ENCODE measurements at regions not wholly inside any gene's neighbourhood (a gene's known extent, or its start where the extent isn't known, plus 50 kb on each side); places are given as distances from the start of the nearest gene placed in this dataset.
A peak's percentile ranks its signal among the peaks of the same experiment; 100 is the strongest.

GRCh38 chr5:98997000-98997399 is 68.2 kb upstream of the CHD1 start:
- no peaks in the 10 kb centered on the region for H3K9me3 ChIP-seq (ENCODE audit: insufficient read depth, low read depth, low read length)
- H2BK120ac ChIP-seq (ENCODE audit: insufficient read depth, low read length, poor library complexity) = no peak overlapping the region
- H3K4me3 ChIP-seq (ENCODE audit: low read depth, low read length) = no peak overlapping the region
- no peak overlapping the region for H2BK12ac ChIP-seq (ENCODE audit: low read length)
- H3K27me3 ChIP-seq (ENCODE audit: insufficient read depth, low read length) = no peaks in the 10 kb centered on the region
- no peak overlapping the region for H4K91ac ChIP-seq (ENCODE audit: low read depth, low read length)
- H3K18ac ChIP-seq (ENCODE audit: low read length) = no peak overlapping the region
- no peak overlapping the region for H2BK5ac ChIP-seq (ENCODE audit: low read depth, low read length, poor library complexity)
- H2AK5ac ChIP-seq (ENCODE audit: low read length) = no peak overlapping the region
- H3K79me1 ChIP-seq (ENCODE audit: low read length) = peaks cover 2% of the 10 kb centered on the region
- no peaks in the 10 kb centered on the region for H3K79me2 ChIP-seq (ENCODE audit: control insufficient read depth, insufficient read depth, low read length, poor library complexity)
- no peaks in the 10 kb centered on the region for H3K36me3 ChIP-seq (ENCODE audit: control insufficient read depth in 1 of 2, insufficient read depth in 2 of 2, low read length in 2 of 2)
- peaks cover 0 to 4% of the 10 kb centered on the region in 2 experiments for H3K4me1 ChIP-seq (ENCODE audit: control insufficient read depth in 1 of 2, insufficient read depth in 2 of 2, low read length in 2 of 2)
- no peak overlapping the region for H3K14ac ChIP-seq (ENCODE audit: low read length)
- no peak overlapping the region for H4K12ac ChIP-seq (ENCODE audit: low read depth, low read length)
- no CpG with 5 or more reads among the region's 5 CpGs for WGBS (ENCODE audit: extremely low coverage, insufficient coverage, insufficient read length)
- no peak overlapping the region for H3K4ac ChIP-seq (ENCODE audit: low read depth, low read length)
- peak; percentile 43 to 69 for DNase-seq
- H3K9ac ChIP-seq (ENCODE audit: low read length) = no peak overlapping the region
- no peak overlapping the region for H2AFZ ChIP-seq (ENCODE audit: insufficient read depth, low read length, poor library complexity)
- H3K27ac ChIP-seq (ENCODE audit: low read depth, low read length) = no peak overlapping the region
- H3K4me2 ChIP-seq (ENCODE audit: low read length) = no peak overlapping the region
- no peak overlapping the region for H3K23ac ChIP-seq (ENCODE audit: low read length)
- no peak overlapping the region for H4K8ac ChIP-seq (ENCODE audit: low read depth, low read length)

- no peaks in the 10 kb centered on the region for H3K79me1 ChIP-seq (ENCODE audit: low read length)
- no peak overlapping the region for H4K8ac ChIP-seq (ENCODE audit: low read depth, low read length)
- peaks cover 0 to 4% of the 10 kb centered on the region in 2 experiments for H3K4me1 ChIP-seq (ENCODE audit: control insufficient read depth in 1 of 2, insufficient read depth in 2 of 2, low read length in 2 of 2)
- H3K4me2 ChIP-seq (ENCODE audit: low read length) = no peak overlapping the region
- H4K12ac ChIP-seq (ENCODE audit: low read depth, low read length) = no peak overlapping the region
- no peak for DNase-seq
- H3K27ac ChIP-seq (ENCODE audit: low read depth, low read length) = no peak overlapping the region
- no peak overlapping the region for H3K14ac ChIP-seq (ENCODE audit: low read length)
- H3K18ac ChIP-seq (ENCODE audit: low read length) = no peak overlapping the region
- no peak overlapping the region for H3K4me3 ChIP-seq (ENCODE audit: low read depth, low read length)
- no CpG with 5 or more reads among the region's 4 CpGs for whole genome bisulfite sequencing (ENCODE audit: extremely low coverage, insufficient coverage, insufficient read length)
- no peak overlapping the region for H2AK5ac ChIP-seq (ENCODE audit: low read length)
- H2BK12ac ChIP-seq (ENCODE audit: low read length) = no peak overlapping the region
- no peak overlapping the region for H2BK120ac ChIP-seq (ENCODE audit: insufficient read depth, low read length, poor library complexity)
- H3K4ac ChIP-seq (ENCODE audit: low read depth, low read length) = no peak overlapping the region
- H3K36me3 ChIP-seq (ENCODE audit: control insufficient read depth in 1 of 2, insufficient read depth in 2 of 2, low read length in 2 of 2) = no peaks in the 10 kb centered on the region
- no peak overlapping the region for H4K91ac ChIP-seq (ENCODE audit: low read depth, low read length)
- H3K27me3 ChIP-seq (ENCODE audit: insufficient read depth, low read length) = no peaks in the 10 kb centered on the region
- H2AFZ ChIP-seq (ENCODE audit: insufficient read depth, low read length, poor library complexity) = no peak overlapping the region
- H2BK5ac ChIP-seq (ENCODE audit: low read depth, low read length, poor library complexity) = no peak overlapping the region
- H3K23ac ChIP-seq (ENCODE audit: low read length) = no peak overlapping the region
- no peaks in the 10 kb centered on the region for H3K9me3 ChIP-seq (ENCODE audit: insufficient read depth, low read depth, low read length)
- no peak overlapping the region for H3K9ac ChIP-seq (ENCODE audit: low read length)
- H3K79me2 ChIP-seq (ENCODE audit: control insufficient read depth, insufficient read depth, low read length, poor library complexity) = no peaks in the 10 kb centered on the region
Observed at GRCh38 chr5:98994611-98995010, 65.8 kb upstream of the CHD1 start.

- H3K14ac ChIP-seq (ENCODE audit: low read length) = no peak overlapping the region
- H2BK5ac ChIP-seq (ENCODE audit: low read depth, low read length, poor library complexity) = no peak overlapping the region
- WGBS (ENCODE audit: extremely low coverage, insufficient coverage, insufficient read length) = no CpG with 5 or more reads among the region's 3 CpGs
- no peaks in the 10 kb centered on the region for H3K79me1 ChIP-seq (ENCODE audit: low read length)
- no peak overlapping the region for H2BK120ac ChIP-seq (ENCODE audit: insufficient read depth, low read length, poor library complexity)
- H3K36me3 ChIP-seq (ENCODE audit: control insufficient read depth in 1 of 2, insufficient read depth in 2 of 2, low read length in 2 of 2) = no peaks in the 10 kb centered on the region
- H2AK5ac ChIP-seq (ENCODE audit: low read length) = no peak overlapping the region
- H3K79me2 ChIP-seq (ENCODE audit: control insufficient read depth, insufficient read depth, low read length, poor library complexity) = no peaks in the 10 kb centered on the region
- no peak overlapping the region for H2BK12ac ChIP-seq (ENCODE audit: low read length)
- no peak overlapping the region for H4K91ac ChIP-seq (ENCODE audit: low read depth, low read length)
- no peak overlapping the region for H4K8ac ChIP-seq (ENCODE audit: low read depth, low read length)
- H3K9me3 ChIP-seq (ENCODE audit: insufficient read depth, low read depth, low read length) = no peaks in the 10 kb centered on the region
- no peak overlapping the region for H2AFZ ChIP-seq (ENCODE audit: insufficient read depth, low read length, poor library complexity)
- no peak overlapping the region for H3K4me2 ChIP-seq (ENCODE audit: low read length)
- peak overlapping the region; percentile 14 for H3K27ac ChIP-seq (ENCODE audit: low read depth, low read length)
- no peak overlapping the region for H3K18ac ChIP-seq (ENCODE audit: low read length)
- no peak overlapping the region for H3K9ac ChIP-seq (ENCODE audit: low read length)
- H3K27me3 ChIP-seq (ENCODE audit: insufficient read depth, low read length) = no peaks in the 10 kb centered on the region
- DNase-seq = peak; percentile 18 to 70
- H3K4me3 ChIP-seq (ENCODE audit: low read depth, low read length) = no peak overlapping the region
- H3K4ac ChIP-seq (ENCODE audit: low read depth, low read length) = no peak overlapping the region
- H3K23ac ChIP-seq (ENCODE audit: low read length) = no peak overlapping the region
- no peak overlapping the region for H4K12ac ChIP-seq (ENCODE audit: low read depth, low read length)
- H3K4me1 ChIP-seq (ENCODE audit: control insufficient read depth in 1 of 2, insufficient read depth in 2 of 2, low read length in 2 of 2) = peaks cover 0 to 4% of the 10 kb centered on the region in 2 experiments
Observed at GRCh38 chr5:98993512-98993911, 64.7 kb upstream of the CHD1 start.

GRCh38 chr5:98992552-98992951 is 63.7 kb upstream of the CHD1 start:
- no peaks in the 10 kb centered on the region for H3K9me3 ChIP-seq (ENCODE audit: insufficient read depth, low read depth, low read length)
- H3K27me3 ChIP-seq (ENCODE audit: insufficient read depth, low read length) = no peaks in the 10 kb centered on the region
- DNase-seq = no peak
- no peak overlapping the region for H2BK5ac ChIP-seq (ENCODE audit: low read depth, low read length, poor library complexity)
- no peak overlapping the region for H3K4me3 ChIP-seq (ENCODE audit: low read depth, low read length)
- H3K79me1 ChIP-seq (ENCODE audit: low read length) = no peaks in the 10 kb centered on the region
- no peak overlapping the region for H2AFZ ChIP-seq (ENCODE audit: insufficient read depth, low read length, poor library complexity)
- H3K4ac ChIP-seq (ENCODE audit: low read depth, low read length) = no peak overlapping the region
- H2BK120ac ChIP-seq (ENCODE audit: insufficient read depth, low read length, poor library complexity) = no peak overlapping the region
- no peak overlapping the region for H3K4me2 ChIP-seq (ENCODE audit: low read length)
- peaks cover 0 to 4% of the 10 kb centered on the region in 2 experiments for H3K4me1 ChIP-seq (ENCODE audit: control insufficient read depth in 1 of 2, insufficient read depth in 2 of 2, low read length in 2 of 2)
- H3K9ac ChIP-seq (ENCODE audit: low read length) = no peak overlapping the region
- no peak overlapping the region for H3K27ac ChIP-seq (ENCODE audit: low read depth, low read length)
- no peak overlapping the region for H4K91ac ChIP-seq (ENCODE audit: low read depth, low read length)
- no peak overlapping the region for H4K12ac ChIP-seq (ENCODE audit: low read depth, low read length)
- no peaks in the 10 kb centered on the region for H3K36me3 ChIP-seq (ENCODE audit: control insufficient read depth in 1 of 2, insufficient read depth in 2 of 2, low read length in 2 of 2)
- no peak overlapping the region for H2AK5ac ChIP-seq (ENCODE audit: low read length)
- H3K23ac ChIP-seq (ENCODE audit: low read length) = no peak overlapping the region
- H3K79me2 ChIP-seq (ENCODE audit: control insufficient read depth, insufficient read depth, low read length, poor library complexity) = no peaks in the 10 kb centered on the region
- no peak overlapping the region for H3K18ac ChIP-seq (ENCODE audit: low read length)
- no peak overlapping the region for H4K8ac ChIP-seq (ENCODE audit: low read depth, low read length)
- H2BK12ac ChIP-seq (ENCODE audit: low read length) = no peak overlapping the region
- H3K14ac ChIP-seq (ENCODE audit: low read length) = no peak overlapping the region
